Ishikawa (cell line): ENCODE measurements at regions not wholly inside any gene's neighbourhood (a gene's known extent, or its start where the extent isn't known, plus 50 kb on each side); places are given as distances from the start of the nearest gene placed in this dataset.

ENCODE experiments used
- CEBPB ChIP-seq: IDR thresholded peaks from 2 replicates; pipeline ENCODE4 v1.6.1; 2012
- CREB1 ChIP-seq: IDR thresholded peaks from 2 replicates; pipeline ENCODE4 v1.6.1; 2012; ENCODE audit warnings: low read depth
- EGR1 ChIP-seq: IDR thresholded peaks from 2 replicates; pipeline ENCODE4 v1.6.1; 2012
- EP300 ChIP-seq: IDR thresholded peaks from 2 replicates; pipeline ENCODE4 v1.6.1; 2012; ENCODE audit warnings: borderline replicate concordance
- FOXM1 ChIP-seq: IDR thresholded peaks from 2 replicates; pipeline ENCODE4 v1.6.1; 2012; ENCODE audit warnings: low read depth, borderline replicate concordance
- NFIC ChIP-seq: IDR thresholded peaks from 2 replicates; pipeline ENCODE4 v1.6.1; 2012
- RAD21 ChIP-seq: IDR thresholded peaks from 2 replicates; pipeline ENCODE4 v1.6.1; 2012; ENCODE audit warnings: low read depth
- REST ChIP-seq: IDR thresholded peaks from 2 replicates; pipeline ENCODE4 v1.6.1; 2012; ENCODE audit warnings: low read depth, mild to moderate bottlenecking
- TAF1 ChIP-seq: IDR thresholded peaks from 2 replicates; pipeline ENCODE4 v1.6.1; 2012; ENCODE audit warnings: low read depth, mild to moderate bottlenecking
- TCF12 ChIP-seq: IDR thresholded peaks from 2 replicates; pipeline ENCODE4 v1.6.1; 2012; ENCODE audit warnings: low read depth
- TEAD4 ChIP-seq: IDR thresholded peaks from 2 replicates; pipeline ENCODE4 v1.6.1; 2012
- YY1 ChIP-seq: IDR thresholded peaks from 2 replicates; pipeline ENCODE4 v1.6.1; 2012; ENCODE audit warnings: low read depth
- ZBTB7A ChIP-seq: IDR thresholded peaks from 2 replicates; pipeline ENCODE4 v1.6.1; 2012; ENCODE audit warnings: low read depth
- TF ChIP-seq, protein P1 (sequence below): IDR thresholded peaks from 2 replicates; pipeline ENCODE4 v1.6.1; 2012
- TF ChIP-seq, protein P2 (sequence below): IDR thresholded peaks from 2 replicates; pipeline ENCODE4 v1.6.1; 2012

DNA sequence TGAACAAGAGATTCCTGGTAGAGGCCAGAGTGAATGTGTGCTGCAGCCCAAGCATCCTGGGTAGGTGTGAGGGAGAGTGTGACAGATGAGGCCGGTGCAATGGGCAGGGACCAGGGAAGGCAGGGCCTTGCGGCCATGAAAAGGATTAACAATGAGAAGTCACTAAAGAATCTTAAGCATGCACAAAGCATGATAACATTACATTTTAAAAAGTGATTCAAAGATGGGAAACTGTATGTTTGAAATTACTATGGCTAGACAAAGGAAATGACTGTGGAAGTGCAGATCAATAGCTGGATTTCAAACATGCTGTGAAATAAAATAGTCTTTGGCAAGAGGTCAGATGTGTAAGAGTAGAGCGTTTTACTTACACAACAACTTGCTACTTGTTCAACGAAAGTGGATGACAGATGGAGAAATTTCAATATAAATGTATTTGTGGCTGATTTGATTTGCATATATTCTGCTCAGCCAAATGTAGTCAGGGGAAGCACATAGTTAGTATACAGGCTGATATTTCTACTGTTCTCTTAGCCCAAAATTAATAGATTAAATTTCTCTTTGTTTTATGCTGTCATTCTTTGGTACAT lies 175.5 kb downstream of the CCDC59 start:
- TF ChIP-seq TEAD4 (no peak), CREB1 (no peak), RAD21 (no peak), TCF12 (no peak), NFIC (no peak), FOXM1 (no peak), REST (no peak), CEBPB (no peak), ZBTB7A (no peak), TAF1 (no peak), EP300 (no peak), EGR1 (no peak), YY1 (no peak)
- TF ChIP-seq, protein P1, sequence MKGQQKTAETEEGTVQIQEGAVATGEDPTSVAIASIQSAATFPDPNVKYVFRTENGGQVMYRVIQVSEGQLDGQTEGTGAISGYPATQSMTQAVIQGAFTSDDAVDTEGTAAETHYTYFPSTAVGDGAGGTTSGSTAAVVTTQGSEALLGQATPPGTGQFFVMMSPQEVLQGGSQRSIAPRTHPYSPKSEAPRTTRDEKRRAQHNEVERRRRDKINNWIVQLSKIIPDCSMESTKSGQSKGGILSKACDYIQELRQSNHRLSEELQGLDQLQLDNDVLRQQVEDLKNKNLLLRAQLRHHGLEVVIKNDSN, result no peak
- TF ChIP-seq, protein P2, sequence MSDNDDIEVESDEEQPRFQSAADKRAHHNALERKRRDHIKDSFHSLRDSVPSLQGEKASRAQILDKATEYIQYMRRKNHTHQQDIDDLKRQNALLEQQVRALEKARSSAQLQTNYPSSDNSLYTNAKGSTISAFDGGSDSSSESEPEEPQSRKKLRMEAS, result no peak

DNA sequence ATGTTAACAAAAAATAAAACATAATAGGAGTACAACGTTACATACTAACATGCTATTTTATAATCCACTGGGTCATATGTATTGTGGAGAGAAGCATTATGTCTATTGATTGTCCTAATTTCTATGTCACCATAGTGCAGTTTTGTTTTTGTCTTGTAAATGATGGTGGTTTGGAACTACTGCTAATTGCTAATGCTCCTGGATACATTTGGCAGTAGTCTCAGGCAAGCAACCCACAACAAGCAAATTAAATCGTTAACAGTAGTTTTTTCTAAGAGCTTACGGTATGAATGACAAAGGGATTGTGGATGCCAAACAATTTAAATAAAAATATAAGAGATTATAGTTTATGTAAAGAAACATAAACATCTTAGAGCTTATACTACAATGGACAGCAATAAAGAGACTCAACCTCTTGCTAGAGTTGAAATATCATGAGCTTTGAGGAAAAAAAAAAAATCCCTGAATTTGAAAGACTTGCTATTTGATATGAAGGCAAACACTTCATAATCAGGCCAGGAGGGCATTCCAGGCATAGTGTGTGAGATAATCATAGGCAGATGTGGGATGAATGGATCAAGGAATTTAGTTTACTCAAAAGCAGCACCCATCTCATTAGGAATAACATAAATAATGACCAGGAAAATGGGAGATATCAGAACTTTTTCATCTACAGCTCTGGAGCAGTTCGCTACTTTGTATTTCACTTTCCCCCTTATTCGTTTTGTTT lies 181.3 kb downstream of the CCDC59 start:
- TF ChIP-seq, protein P1, result no peak
- TF ChIP-seq, protein P2, result no peak
- no peak for TF ChIP-seq NFIC
- no peak for TF ChIP-seq ZBTB7A
- TF ChIP-seq TAF1, result no peak
- TF ChIP-seq EGR1, result no peak
- no peak for TF ChIP-seq TEAD4
- no peak for TF ChIP-seq REST
- TF ChIP-seq EP300, result no peak
- TF ChIP-seq TCF12, result no peak
- no peak for TF ChIP-seq YY1
- no peak for TF ChIP-seq CREB1

- TF ChIP-seq EGR1 (no peak), EP300 (no peak), FOXM1 (no peak), TEAD4 (no peak), REST (no peak), NFIC (no peak), TCF12 (no peak), ZBTB7A (no peak), YY1 (no peak), RAD21 (no peak), TAF1 (no peak)
- TF ChIP-seq, protein P1, result no peak
- TF ChIP-seq, protein P2, result no peak
Observed at GRCh38 chr12:82176026-82176425, 182.2 kb downstream of the CCDC59 start.
